ENCODE measurements at regions not wholly inside any gene's neighbourhood (a gene's known extent, or its start where the extent isn't known, plus 50 kb on each side); places are given as distances from the start of the nearest gene placed in this dataset.
A peak's percentile ranks its signal among the peaks of the same experiment; 100 is the strongest.

GRCh38 chr15:56868170-56868569 is 50.3 kb upstream of the TCF12 start:
- DNase-seq (ENCODE audit: low read depth, low spot score), result no peak

GRCh38 chr15:56866803-56867202 is 51.6 kb upstream of the TCF12 start:
- DNase-seq (ENCODE audit: low read depth, low spot score), result no peak

- no peak for DNase-seq (ENCODE audit: low read depth, low spot score)
These were observed 60.6 kb upstream of the TCF12 start for GRCh38 chr15:56857828-56858227.

- DNase-seq (ENCODE audit: low read depth, low spot score), result no peak
These were observed 61.5 kb upstream of the TCF12 start for GRCh38 chr15:56856934-56857333.

- no peak for DNase-seq (ENCODE audit: low read depth, low spot score)
These were observed 73.6 kb upstream of the TCF12 start for GRCh38 chr15:56844892-56845291.

- DNase-seq (ENCODE audit: low read depth, low spot score), result no peak
These were observed 74.0 kb upstream of the TCF12 start for GRCh38 chr15:56844471-56844870.

- DNase-seq (ENCODE audit: low read depth, low spot score), result no peak
These were observed 78.8 kb upstream of the TCF12 start for GRCh38 chr15:56839641-56840040.

- DNase-seq (ENCODE audit: low read depth, low spot score), result no peak
These were observed 79.3 kb upstream of the TCF12 start for GRCh38 chr15:56839099-56839498.

- DNase-seq (ENCODE audit: low read depth, low spot score), result no peak
These were observed 80.4 kb upstream of the TCF12 start for GRCh38 chr15:56838085-56838484.

- DNase-seq (ENCODE audit: low read depth, low spot score), result no peak
These were observed 81.2 kb upstream of the TCF12 start for GRCh38 chr15:56837273-56837672.

- no peak for DNase-seq (ENCODE audit: low read depth, low spot score)
These were observed 82.7 kb upstream of the TCF12 start for GRCh38 chr15:56835718-56836171.

- no peak for DNase-seq (ENCODE audit: low read depth, low spot score)
These were observed 86.3 kb upstream of the TCF12 start for GRCh38 chr15:56832125-56832524.

GRCh38 chr15:56831467-56832005 is 86.9 kb upstream of the TCF12 start:
- DNase-seq (ENCODE audit: low read depth, low spot score), result no peak

GRCh38 chr15:56824175-56824574 is 90.9 kb upstream of the ZNF280D start:
- DNase-seq (ENCODE audit: low read depth, low spot score), result no peak

- DNase-seq (ENCODE audit: low read depth, low spot score), result peak; percentile 31
These were observed 88.6 kb upstream of the ZNF280D start for GRCh38 chr15:56821721-56822425.

GRCh38 chr15:56820333-56820732 is 87.0 kb upstream of the ZNF280D start:
- no peak for DNase-seq (ENCODE audit: low read depth, low spot score)

GRCh38 chr15:56817321-56818080 is 84.2 kb upstream of the ZNF280D start:
- no peak for DNase-seq (ENCODE audit: low read depth, low spot score)

GRCh38 chr15:56816781-56817180 is 83.5 kb upstream of the ZNF280D start:
- DNase-seq (ENCODE audit: low read depth, low spot score), result no peak

- DNase-seq (ENCODE audit: low read depth, low spot score), result no peak
These were observed 81.9 kb upstream of the ZNF280D start for GRCh38 chr15:56815247-56815646.

GRCh38 chr15:56814429-56814828 is 81.1 kb upstream of the ZNF280D start:
- DNase-seq (ENCODE audit: low read depth, low spot score), result no peak

GRCh38 chr15:56813995-56814394 is 80.7 kb upstream of the ZNF280D start:
- DNase-seq (ENCODE audit: low read depth, low spot score), result no peak

- DNase-seq (ENCODE audit: low read depth, low spot score), result no peak
These were observed 79.7 kb upstream of the ZNF280D start for GRCh38 chr15:56812961-56813360.

GRCh38 chr15:56812221-56812620 is 78.9 kb upstream of the ZNF280D start:
- DNase-seq (ENCODE audit: low read depth, low spot score), result no peak
